ENCODE measurements at regions not wholly inside any gene's neighbourhood (a gene's known extent, or its start where the extent isn't known, plus 50 kb on each side); places are given as distances from the start of the nearest gene placed in this dataset.

GRCh38 chr2:123359636-123360035 is 665.5 kb upstream of the CNTNAP5 start:
- intact Hi-C loops (cut with DNase I) = no loop called here
- no peaks in the 10 kb centered on the region for H3K9me3 ChIP-seq
- no peak overlapping the region for H3K4me3 ChIP-seq
- no peaks in the 10 kb centered on the region for H3K36me3 ChIP-seq
- H3K4me1 ChIP-seq = no peaks in the 10 kb centered on the region
- ATAC-seq (no peak), DNase-seq (no peak)
- H3K27ac ChIP-seq = no peak overlapping the region
- no peak for TF ChIP-seq CTCF (IDR thresholded peaks at IDR 0.05)
- H3K27me3 ChIP-seq (ENCODE audit: low read depth) = no peaks in the 10 kb centered on the region

GRCh38 chr2:123362671-123363440 is 662.2 kb upstream of the CNTNAP5 start:
- intact Hi-C loops (cut with DNase I) = no loop called here
- no peaks in the 10 kb centered on the region for H3K4me1 ChIP-seq
- no peak for ATAC-seq
- no peak for DNase-seq
- no peaks in the 10 kb centered on the region for H3K27me3 ChIP-seq (ENCODE audit: low read depth)
- no peak for TF ChIP-seq CTCF (IDR thresholded peaks at IDR 0.05)
- H3K4me3 ChIP-seq = no peak overlapping the region
- no peak overlapping the region for H3K27ac ChIP-seq
- no peaks in the 10 kb centered on the region for H3K36me3 ChIP-seq
- no peaks in the 10 kb centered on the region for H3K9me3 ChIP-seq

GRCh38 chr2:123363826-123364225 is 661.3 kb upstream of the CNTNAP5 start:
- Histone ChIP-seq H3K4me1 (no peaks in the 10 kb centered on the region), H3K4me3 (no peak overlapping the region), H3K27ac (no peak overlapping the region), H3K27me3 (ENCODE audit: low read depth) (no peaks in the 10 kb centered on the region), H3K36me3 (no peaks in the 10 kb centered on the region), H3K9me3 (no peaks in the 10 kb centered on the region)
- no peak for TF ChIP-seq CTCF (IDR thresholded peaks at IDR 0.05)
- intact Hi-C loops (cut with DNase I) = no loop called here
- no peak for ATAC-seq
- DNase-seq = no peak

GRCh38 chr2:123364243-123364896 is 660.7 kb upstream of the CNTNAP5 start:
- DNase-seq (no peak), ATAC-seq (no peak)
- H3K36me3 ChIP-seq = no peaks in the 10 kb centered on the region
- H3K27ac ChIP-seq = no peak overlapping the region
- TF ChIP-seq CTCF (IDR thresholded peaks at IDR 0.05) = no peak
- no peaks in the 10 kb centered on the region for H3K4me1 ChIP-seq
- intact Hi-C loops (cut with DNase I) = no loop called here
- no peaks in the 10 kb centered on the region for H3K9me3 ChIP-seq
- H3K4me3 ChIP-seq = no peak overlapping the region
- no peaks in the 10 kb centered on the region for H3K27me3 ChIP-seq (ENCODE audit: low read depth)

GRCh38 chr2:123366239-123366837 is 658.7 kb upstream of the CNTNAP5 start:
- intact Hi-C loops (cut with DNase I) = no loop called here
- no peaks in the 10 kb centered on the region for H3K36me3 ChIP-seq

More at GRCh38 chr2:123366239-123366837, 658.7 kb upstream of the CNTNAP5 start:
- H3K4me1 ChIP-seq = no peaks in the 10 kb centered on the region
- H3K9me3 ChIP-seq = no peaks in the 10 kb centered on the region
- no peaks in the 10 kb centered on the region for H3K27me3 ChIP-seq (ENCODE audit: low read depth)
- no peak overlapping the region for H3K4me3 ChIP-seq
- ATAC-seq = no peak
- no peak overlapping the region for H3K27ac ChIP-seq
- no peak for TF ChIP-seq CTCF (IDR thresholded peaks at IDR 0.05)
- no peak for DNase-seq
